Ectodermal cell (in vitro differentiated cells): ENCODE measurements at regions not wholly inside any gene's neighbourhood (a gene's known extent, or its start where the extent isn't known, plus 50 kb on each side); places are given as distances from the start of the nearest gene placed in this dataset.

Experiments
- H3K27ac ChIP-seq: 2 replicates; pipeline ENCODE4 v1.7.0; 2013; ENCODE audit warnings: mild to moderate bottlenecking, low read depth, low read length; ENCODE audit not compliant: insufficient read depth, poor library complexity, severe bottlenecking
- H3K27me3 ChIP-seq: 2 replicates; pipeline ENCODE4 v1.7.0; 2013; ENCODE audit warnings: mild to moderate bottlenecking, low read length; ENCODE audit not compliant: insufficient read depth, control insufficient read depth, poor library complexity, severe bottlenecking
- H3K36me3 ChIP-seq: one replicate; pipeline ENCODE4 v1.7.0; 2013; ENCODE audit warnings: low read length; ENCODE audit not compliant: control insufficient read depth, insufficient read depth
- H3K4me1 ChIP-seq: one replicate; pipeline ENCODE4 v1.7.0; 2013; ENCODE audit warnings: low read length; ENCODE audit not compliant: control insufficient read depth, insufficient read depth
- H3K4me3 ChIP-seq: 2 replicates; pipeline ENCODE4 v1.7.0; 2013; ENCODE audit warnings: low read depth, low read length, control low read depth; ENCODE audit not compliant: insufficient read depth
- H3K9me3 ChIP-seq: 2 replicates; pipeline ENCODE4 v1.7.0; 2013; ENCODE audit warnings: mild to moderate bottlenecking, low read length, moderate library complexity; ENCODE audit not compliant: control insufficient read depth
- WGBS, 2 experiments: methylation state at CpG; one replicate each; pipeline ENCODE4 v1.1.7; 2013; ENCODE audit warnings: missing lambda C conversion rate in 2 of 2; 5-methylcytosine and 5-hydroxymethylcytosine counted together

DNA sequence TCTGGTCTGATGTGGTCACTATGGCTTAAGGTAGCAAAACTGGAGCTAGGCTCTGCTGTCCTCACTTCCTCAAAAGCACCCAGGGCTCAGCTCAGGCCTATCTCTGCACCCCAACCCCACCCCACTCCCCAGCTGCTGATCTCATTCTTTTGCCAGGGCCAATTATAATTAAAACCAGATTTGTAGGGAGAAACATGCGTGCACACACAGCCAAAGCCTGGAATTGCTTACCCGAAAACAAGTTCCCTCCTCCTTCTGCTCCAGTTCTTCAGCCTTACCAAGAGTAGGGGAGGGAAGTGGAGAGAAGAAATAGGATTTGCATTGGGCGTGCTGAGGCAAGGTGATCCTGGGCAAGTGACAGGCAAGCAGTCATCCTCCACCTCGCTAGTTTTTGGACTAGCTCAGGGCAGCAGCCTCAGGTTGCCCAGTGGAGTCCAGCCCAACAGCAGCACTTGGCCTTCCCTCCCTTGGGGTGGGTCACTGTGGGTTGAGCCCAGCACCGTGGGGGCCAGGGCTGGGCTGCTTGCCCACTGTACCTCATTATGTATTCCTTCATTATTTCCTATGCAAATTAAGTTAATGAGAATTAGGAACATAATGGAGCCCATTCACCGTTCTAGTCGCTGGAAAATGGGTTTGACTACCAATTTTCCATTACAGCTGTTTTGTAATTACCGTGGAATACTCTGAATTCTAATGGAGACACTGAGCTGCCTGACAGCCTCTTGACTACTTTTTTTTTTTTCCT lies 199.1 kb upstream of the CELF4 start:
- no peaks in the 10 kb centered on the region for H3K36me3 ChIP-seq
- H3K4me1 ChIP-seq, result no peaks in the 10 kb centered on the region
- WGBS, 2 experiments, result 91 to 94% methylated on average over 8 of the region's 8 CpGs
- no peaks in the 10 kb centered on the region for H3K9me3 ChIP-seq
- H3K27ac ChIP-seq, result no peak overlapping the region
- no peaks in the 10 kb centered on the region for H3K27me3 ChIP-seq
- no peak overlapping the region for H3K4me3 ChIP-seq

DNA sequence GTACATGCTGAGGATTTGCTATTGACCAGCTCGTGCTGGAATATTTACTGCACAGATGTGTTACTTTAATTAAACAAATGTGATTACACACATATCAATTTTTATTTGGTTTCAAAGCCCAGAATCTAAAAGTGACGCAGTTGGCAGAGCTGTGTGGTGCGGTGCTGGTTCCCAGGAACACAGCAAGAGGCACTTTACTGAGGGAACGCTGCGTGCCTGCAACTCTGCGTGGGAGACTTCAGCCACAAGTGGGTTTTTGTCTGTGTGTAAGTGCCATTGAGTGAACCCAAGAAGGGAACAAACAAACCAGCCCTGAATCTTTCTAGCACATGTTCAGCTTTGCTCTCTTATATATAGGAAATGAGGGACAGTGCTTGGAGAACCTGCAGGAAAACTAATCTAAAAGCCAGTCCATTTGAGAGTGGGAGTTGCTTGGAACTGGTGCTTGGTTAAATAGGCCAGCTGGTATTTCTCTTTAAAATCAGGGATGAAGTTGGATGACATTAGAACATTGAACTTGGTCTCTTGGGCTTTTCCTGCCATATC lies 196.6 kb upstream of the CELF4 start:
- Histone ChIP-seq H3K27ac (no peak overlapping the region), H3K9me3 (no peaks in the 10 kb centered on the region), H3K4me1 (no peaks in the 10 kb centered on the region), H3K4me3 (no peak overlapping the region), H3K36me3 (no peaks in the 10 kb centered on the region), H3K27me3 (no peaks in the 10 kb centered on the region)
- WGBS, 2 experiments, result 92 to 94% methylated on average over 5 to 6 of the region's 6 CpGs

DNA sequence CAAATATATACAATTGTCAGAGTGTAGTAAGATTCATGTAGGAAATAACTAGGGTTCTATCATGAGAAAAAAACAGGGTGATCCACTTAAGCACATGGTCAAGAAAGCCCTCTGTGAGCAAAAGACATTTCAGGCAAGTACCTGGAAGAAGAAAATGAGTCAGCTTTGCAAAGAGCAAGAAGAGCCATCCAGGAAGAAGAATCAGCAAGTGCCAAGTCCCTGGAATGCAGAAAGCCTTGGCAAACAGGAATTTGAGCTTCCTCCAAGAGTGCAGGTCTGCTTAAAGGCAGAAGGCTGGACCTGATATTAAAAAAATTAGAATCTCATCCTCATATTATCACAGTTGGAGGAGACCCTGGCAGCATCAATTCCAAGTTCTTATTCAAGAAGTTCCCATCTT lies 188.5 kb upstream of the CELF4 start:
- no peak overlapping the region for H3K4me3 ChIP-seq
- peaks cover 7% of the 10 kb centered on the region for H3K4me1 ChIP-seq
- H3K27me3 ChIP-seq, result no peaks in the 10 kb centered on the region
- H3K9me3 ChIP-seq, result no peaks in the 10 kb centered on the region
- no peak overlapping the region for H3K27ac ChIP-seq
- no peaks in the 10 kb centered on the region for H3K36me3 ChIP-seq

DNA sequence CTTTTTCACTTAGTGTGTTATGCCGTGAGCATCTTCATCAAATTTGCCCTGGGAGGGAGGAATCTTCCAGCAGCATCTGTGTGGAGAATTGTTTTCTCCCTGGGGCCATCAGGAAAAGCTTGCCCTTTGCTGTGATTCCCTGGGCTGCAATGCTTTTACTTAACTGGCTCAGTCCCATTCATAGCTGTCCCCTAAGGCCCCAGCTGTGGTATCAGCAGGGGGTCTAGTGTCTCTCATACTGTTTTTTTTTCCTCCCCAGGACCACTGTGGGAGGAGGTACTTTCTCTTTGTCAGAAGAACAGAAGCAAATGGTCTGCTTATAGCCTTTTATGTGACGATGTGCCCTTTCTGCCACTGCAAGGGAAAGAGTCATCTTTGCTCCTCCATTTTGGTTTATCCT lies 176.8 kb upstream of the CELF4 start:
- Histone ChIP-seq H3K4me1 (peaks cover 13% of the 10 kb centered on the region), H3K4me3 (no peak overlapping the region), H3K27me3 (no peaks in the 10 kb centered on the region), H3K27ac (no peak overlapping the region), H3K9me3 (no peaks in the 10 kb centered on the region), H3K36me3 (no peaks in the 10 kb centered on the region)
- WGBS, 2 experiments, result 18 to 34% methylated on average over 2 of the region's 2 CpGs

DNA sequence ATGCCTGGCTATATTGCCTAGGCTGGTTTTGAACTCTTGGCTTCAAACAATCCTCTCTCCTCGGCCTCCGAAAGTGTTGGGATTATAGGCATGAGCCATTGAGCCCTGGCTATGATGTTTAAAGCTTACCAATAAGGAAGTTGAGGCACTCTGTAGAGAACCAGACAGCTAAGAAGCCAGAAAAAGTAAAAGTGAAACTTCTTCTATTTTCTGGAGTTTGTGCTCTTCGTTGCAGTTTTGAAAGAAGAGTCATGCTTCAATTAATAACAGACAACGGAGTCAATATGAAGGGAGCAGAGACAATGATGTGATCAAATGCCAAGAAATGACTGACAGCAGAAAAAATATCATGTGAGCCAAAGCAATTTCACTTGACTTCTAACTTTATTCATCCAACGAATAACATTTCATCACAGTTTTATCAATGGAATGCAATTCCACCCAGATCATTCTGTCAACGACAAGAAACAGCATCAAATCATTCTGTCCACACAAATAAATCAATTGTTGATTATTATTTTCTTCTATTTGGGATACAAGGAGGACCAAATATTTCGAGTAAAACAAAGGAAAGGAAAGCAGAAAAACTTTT lies 175.5 kb upstream of the CELF4 start:
- Histone ChIP-seq H3K27ac (no peak overlapping the region), H3K36me3 (no peaks in the 10 kb centered on the region), H3K4me3 (no peak overlapping the region), H3K9me3 (no peaks in the 10 kb centered on the region), H3K4me1 (peaks cover 13% of the 10 kb centered on the region), H3K27me3 (no peaks in the 10 kb centered on the region)
- 89 to 90% methylated on average over 7 of the region's 7 CpGs for WGBS, 2 experiments

DNA sequence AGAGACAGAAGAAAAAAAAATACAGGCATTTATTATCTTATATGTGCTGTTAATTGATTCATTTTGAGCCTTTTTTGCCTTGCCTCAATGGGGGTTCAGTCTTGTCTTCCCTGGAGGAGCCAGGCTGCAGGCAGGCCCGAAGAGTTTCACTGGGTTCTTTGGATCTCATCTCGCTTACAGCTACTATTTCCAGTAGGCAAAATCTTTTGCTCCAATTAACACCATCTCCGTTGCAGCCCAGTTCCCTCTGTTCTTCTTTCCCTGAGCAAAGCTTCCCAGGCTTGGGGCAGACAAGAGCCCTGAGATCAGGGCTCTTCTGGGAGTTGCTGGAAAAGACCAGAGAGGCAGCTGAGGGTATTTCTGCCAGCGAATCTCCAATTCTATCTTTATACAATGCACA lies 168.8 kb upstream of the CELF4 start:
- H3K4me3 ChIP-seq, result no peak overlapping the region
- H3K27ac ChIP-seq, result no peak overlapping the region
- H3K36me3 ChIP-seq, result no peaks in the 10 kb centered on the region
- no peaks in the 10 kb centered on the region for H3K9me3 ChIP-seq
- H3K4me1 ChIP-seq, result no peaks in the 10 kb centered on the region
- H3K27me3 ChIP-seq, result no peaks in the 10 kb centered on the region
- 94 to 95% methylated on average over 4 of the region's 4 CpGs for WGBS, 2 experiments

DNA sequence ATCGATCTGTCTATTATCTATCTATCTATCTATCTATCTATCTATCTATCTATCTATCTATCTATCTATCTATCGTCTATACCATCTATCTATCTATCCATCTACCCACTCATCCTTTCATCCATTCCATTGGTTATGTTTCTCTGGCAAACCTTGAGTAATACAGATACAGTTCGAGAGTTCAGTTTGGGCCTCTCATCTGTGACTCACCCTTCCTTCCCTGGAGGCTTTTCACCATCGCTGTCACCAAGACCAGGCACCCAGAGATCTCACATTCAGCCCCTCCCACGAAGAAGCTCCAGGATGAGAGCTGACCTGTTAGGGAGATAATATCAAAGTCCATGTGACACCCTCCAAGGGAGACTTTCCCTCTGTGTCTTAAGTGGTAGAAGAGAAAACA lies 164.1 kb upstream of the CELF4 start:
- no peaks in the 10 kb centered on the region for H3K27me3 ChIP-seq
- 87 to 91% methylated on average over 5 of the region's 5 CpGs for WGBS, 2 experiments
- no peak overlapping the region for H3K4me3 ChIP-seq
- no peaks in the 10 kb centered on the region for H3K4me1 ChIP-seq
- no peaks in the 10 kb centered on the region for H3K9me3 ChIP-seq
- H3K36me3 ChIP-seq, result no peaks in the 10 kb centered on the region
- no peak overlapping the region for H3K27ac ChIP-seq

DNA sequence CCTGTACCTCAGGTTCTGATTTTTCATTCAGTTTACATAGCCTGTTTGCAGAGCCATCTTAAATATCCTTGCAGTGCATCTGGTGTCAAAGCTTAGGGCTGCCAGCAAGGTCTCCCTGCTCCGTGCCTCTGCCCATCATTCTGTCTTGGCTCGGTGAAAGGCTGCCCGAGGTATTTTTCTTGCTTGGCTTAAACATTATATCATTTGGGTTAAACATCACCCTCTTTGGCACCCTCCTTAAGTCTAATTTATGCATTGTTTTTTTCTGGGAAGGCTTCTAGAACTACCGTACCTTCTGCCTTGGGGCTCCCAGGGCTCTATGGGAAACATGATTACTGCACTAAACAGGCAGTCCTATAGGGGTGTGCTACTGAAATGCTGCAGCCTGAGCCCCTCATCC lies 158.6 kb upstream of the CELF4 start:
- no peaks in the 10 kb centered on the region for H3K4me1 ChIP-seq
- H3K27ac ChIP-seq, result no peak overlapping the region
- H3K4me3 ChIP-seq, result no peak overlapping the region
- 89 to 93% methylated on average over 4 of the region's 4 CpGs for WGBS, 2 experiments
- H3K27me3 ChIP-seq, result no peaks in the 10 kb centered on the region
- H3K9me3 ChIP-seq, result no peaks in the 10 kb centered on the region
- no peaks in the 10 kb centered on the region for H3K36me3 ChIP-seq

DNA sequence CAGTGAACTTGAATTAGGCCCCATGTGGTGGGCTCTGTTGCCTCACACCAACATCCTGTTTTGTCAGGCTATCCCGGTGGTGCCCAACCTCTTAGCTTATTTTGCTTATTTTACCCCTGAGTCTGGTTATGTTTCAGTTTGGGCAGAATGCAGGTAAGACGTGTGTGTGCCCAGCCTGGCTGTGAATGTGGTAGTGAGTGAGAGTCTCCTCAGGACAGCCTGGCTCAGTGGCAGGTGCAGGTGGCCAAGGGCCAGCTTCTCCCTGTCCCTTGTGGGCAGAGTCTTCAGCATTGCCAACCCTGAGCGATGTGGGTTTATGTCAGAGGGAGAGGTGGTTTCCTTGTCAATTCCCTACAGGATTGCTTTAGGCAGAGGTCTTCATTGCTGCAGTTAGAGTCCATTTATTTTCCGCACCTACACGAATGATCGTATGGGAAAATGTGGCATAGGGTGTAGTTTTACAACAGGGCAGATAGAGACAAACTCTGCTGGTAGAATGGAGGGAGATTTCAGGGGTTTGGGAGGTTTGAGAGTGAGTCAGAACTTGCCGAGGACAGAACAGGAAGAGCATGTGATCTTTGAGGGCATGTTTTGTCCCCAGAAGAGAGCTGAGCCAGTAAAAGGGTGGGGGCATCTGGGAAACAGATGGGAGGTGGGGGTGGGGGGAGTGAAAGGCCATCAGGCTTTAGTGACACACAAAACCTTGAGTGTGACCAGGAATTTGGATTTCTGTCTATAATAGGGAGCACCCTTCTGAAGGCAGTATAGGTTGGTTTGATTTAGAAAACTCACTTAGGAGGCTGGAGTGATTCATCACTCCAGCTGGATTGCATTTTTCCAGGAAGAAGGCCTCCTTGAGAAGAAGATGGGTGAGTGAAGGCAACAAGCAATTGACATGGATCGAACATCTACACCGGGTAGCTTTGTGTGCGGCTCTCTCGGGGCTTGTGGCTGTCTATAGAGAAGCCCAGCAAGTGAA lies 156.2 kb upstream of the CELF4 start:
- WGBS, 2 experiments, result 94 to 95% methylated on average over 11 of the region's 11 CpGs
- Histone ChIP-seq H3K9me3 (no peaks in the 10 kb centered on the region), H3K27me3 (no peaks in the 10 kb centered on the region), H3K36me3 (no peaks in the 10 kb centered on the region), H3K4me1 (no peaks in the 10 kb centered on the region), H3K4me3 (no peak overlapping the region), H3K27ac (no peak overlapping the region)

DNA sequence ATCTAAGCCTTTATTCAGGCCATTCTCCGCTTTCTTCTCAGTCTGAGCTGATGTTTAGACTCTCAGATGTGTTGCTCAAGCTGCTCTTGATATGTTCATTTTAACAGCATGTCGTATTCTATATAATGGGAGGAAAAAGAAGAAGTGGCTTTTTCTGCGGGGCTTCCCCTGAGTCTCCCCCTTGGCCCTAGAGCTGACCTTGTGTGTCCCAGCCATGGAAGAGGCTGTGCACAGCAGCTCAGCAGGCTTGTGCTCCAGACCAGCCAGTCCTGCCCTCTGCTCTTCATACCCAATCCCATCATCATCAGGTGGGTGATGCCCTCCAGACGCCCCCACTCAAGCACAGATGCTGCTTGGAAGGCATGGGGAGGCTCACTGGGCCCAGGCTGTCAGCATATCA lies 155.1 kb upstream of the CELF4 start:
- no peaks in the 10 kb centered on the region for H3K27me3 ChIP-seq
- H3K9me3 ChIP-seq, result no peaks in the 10 kb centered on the region
- H3K36me3 ChIP-seq, result no peaks in the 10 kb centered on the region
- H3K27ac ChIP-seq, result no peak overlapping the region
- H3K4me3 ChIP-seq, result no peak overlapping the region
- H3K4me1 ChIP-seq, result no peaks in the 10 kb centered on the region
- WGBS, 2 experiments, result 86 to 93% methylated on average over 4 of the region's 4 CpGs
